Esophagus muscularis mucosa (tissue), 4 donors: ENCODE measurements at regions not wholly inside any gene's neighbourhood (a gene's known extent, or its start where the extent isn't known, plus 50 kb on each side); places are given as distances from the start of the nearest gene placed in this dataset.

Experiments used
- DNase-seq: peaks from one replicate; pipeline ENCODE4 v3.0.0-alpha.2; 2017; ENCODE audit errors: extremely low spot score
- H3K27ac ChIP-seq, 4 donors: fragments of 200-600 bp; sonication (generic); replicated peaks in 1 of 4; 1 replicate in 3 of 4; 2 replicates in 1 of 4; pipeline ENCODE4 v1.5.1; 2016 to 2019; ENCODE audit warnings: mild to moderate bottlenecking in 1 of 4
- H3K27me3 ChIP-seq, 4 donors: fragments of 200-600 bp; sonication (generic); one replicate each; pipeline versions ENCODE4 v1.5.1 to v1.6.0; 2016 to 2019
- H3K36me3 ChIP-seq, 4 donors: fragments of 200-600 bp; sonication (generic); one replicate each; pipeline ENCODE4 v1.5.1; 2016 to 2019
- H3K4me1 ChIP-seq, 4 donors: fragments of 200-600 bp; sonication (generic); one replicate each; pipeline ENCODE4 v1.5.1; 2016 to 2019
- H3K4me3 ChIP-seq, 4 donors: fragments of 200-600 bp; sonication (generic); 1 replicate in 2 of 4; 2 replicates in 2 of 4; pipeline ENCODE4 v1.5.1; 2016 to 2019; ENCODE audit warnings: mild to moderate bottlenecking in 4 of 4, moderate library complexity in 1 of 4
- H3K9me3 ChIP-seq, 4 donors: fragments of 200-600 bp; sonication (generic); 1 replicate in 3 of 4; 2 replicates in 1 of 4; pipeline ENCODE4 v1.5.1; 2016 to 2019
- CTCF ChIP-seq, 3 experiments: fragments of 200-600 bp in 2 of 3; fragments of 450-650 bp in 1 of 3; sonication (generic) in 2 of 3; IDR thresholded peaks; one replicate each; pipeline ENCODE4 v1.5.1; 2017 to 2019; ENCODE audit warnings: antibody characterized with exemption in 3 of 3, mild to moderate bottlenecking in 2 of 3, moderate library complexity in 1 of 3
- EP300 ChIP-seq: sonication (generic); formaldehyde crosslinking; IDR thresholded peaks from one replicate; pipeline ENCODE4 v1.6.1; 2017; ENCODE audit warnings: antibody characterized with exemption
- POLR2A ChIP-seq: fragments of 450-650 bp; IDR thresholded peaks from one replicate; pipeline ENCODE4 v1.6.1; 2017; ENCODE audit warnings: antibody characterized with exemption, moderate library complexity, mild to moderate bottlenecking, low read depth
- POLR2AphosphoS5 ChIP-seq, 2 donors: sonication (generic); formaldehyde crosslinking; IDR thresholded peaks; one replicate each; pipeline ENCODE4 v1.6.1; 2017; ENCODE audit warnings: antibody characterized with exemption in 2 of 2
- WGBS: methylation state at CpG from one replicate; pipeline ENCODE4 v1.1.5; 2018; 5-methylcytosine and 5-hydroxymethylcytosine counted together
- intact Hi-C: fragments of 100-400 bp; cut with DNase I; formaldehyde crosslinking; loops from one replicate; pipeline ENCODE4 v1.15.1; 2023

- H3K9me3 ChIP-seq: no peaks in the 10 kb centered on the region
- no peak overlapping the region for H3K4me3 ChIP-seq
- H3K4me1 ChIP-seq: no peaks in the 10 kb centered on the region
- WGBS: 82% methylated on average over 5 of the region's 5 CpGs
- TF ChIP-seq POLR2AphosphoS5 (IDR thresholded peaks at IDR 0.05) (no peak), EP300 (no peak)
- no peak for DNase-seq
- intact Hi-C loops: no loop called here
- no peaks in the 10 kb centered on the region for H3K27me3 ChIP-seq
- no peaks in the 10 kb centered on the region for H3K36me3 ChIP-seq
- H3K27ac ChIP-seq: no peak overlapping the region
Measured at GRCh38 chr9:78598120-78598519, 301.2 kb downstream of the PSAT1 start.

GRCh38 chr9:78599926-78600325, 303.0 kb downstream of the PSAT1 start:
- TF ChIP-seq POLR2A (no peak), POLR2AphosphoS5 (IDR thresholded peaks at IDR 0.05) (no peak), EP300 (no peak), CTCF (IDR thresholded peaks at IDR 0.05) (no peak)
- Histone ChIP-seq H3K27me3 (no peaks in the 10 kb centered on the region), H3K4me1 (peaks cover 0 to under 1% (median 0%) of the 10 kb centered on the region in 4 donors), H3K27ac (no peak overlapping the region), H3K36me3 (no peaks in the 10 kb centered on the region), H3K4me3 (no peak overlapping the region), H3K9me3 (no peaks in the 10 kb centered on the region)
- no peak for DNase-seq
- WGBS: 84% methylated on average over 4 of the region's 4 CpGs
- intact Hi-C loops: no loop called here

- no peak overlapping the region for H3K4me3 ChIP-seq
- intact Hi-C loops: no loop called here
- no peaks in the 10 kb centered on the region for H3K27me3 ChIP-seq
- H3K9me3 ChIP-seq: no peaks in the 10 kb centered on the region
- TF ChIP-seq EP300 (no peak), POLR2A (no peak), POLR2AphosphoS5 (IDR thresholded peaks at IDR 0.05) (no peak), CTCF (IDR thresholded peaks at IDR 0.05) (peak in 2 of 3 experiments; percentile 44 to 71)
- WGBS: 31% methylated on average over 7 of the region's 7 CpGs
- no peak for DNase-seq
- peaks cover 0 to 11% (median 8%) of the 10 kb centered on the region in 4 donors for H3K4me1 ChIP-seq
- H3K27ac ChIP-seq: no peak overlapping the region
- H3K36me3 ChIP-seq: no peaks in the 10 kb centered on the region
Measured at GRCh38 chr9:78601957-78602565, 305.1 kb downstream of the PSAT1 start.

GRCh38 chr9:78605041-78606000, 308.4 kb downstream of the PSAT1 start:
- peak; percentile 57 for DNase-seq
- Histone ChIP-seq H3K9me3 (no peaks in the 10 kb centered on the region), H3K27me3 (peaks cover 0 to 9% (median 0%) of the 10 kb centered on the region in 4 donors), H3K36me3 (no peaks in the 10 kb centered on the region), H3K27ac (no peak overlapping the region), H3K4me3 (no peak overlapping the region), H3K4me1 (peaks cover 0 to 11% (median 8%) of the 10 kb centered on the region in 4 donors)
- 47% methylated on average over 15 of the region's 16 CpGs for WGBS
- TF ChIP-seq POLR2A (no peak), CTCF (IDR thresholded peaks at IDR 0.05) (no peak), POLR2AphosphoS5 (IDR thresholded peaks at IDR 0.05) (no peak), EP300 (no peak)
- intact Hi-C loops: no loop called here

GRCh38 chr9:78606001-78606379, 309.1 kb downstream of the PSAT1 start:
- intact Hi-C loops: no loop called here
- WGBS: 46% methylated on average over 5 of the region's 5 CpGs

More at GRCh38 chr9:78606001-78606379, 309.1 kb downstream of the PSAT1 start:
- no peak for DNase-seq
- no peak overlapping the region for H3K27ac ChIP-seq
- no peaks in the 10 kb centered on the region for H3K36me3 ChIP-seq
- peaks cover 0 to 11% (median 8%) of the 10 kb centered on the region in 4 donors for H3K4me1 ChIP-seq
- no peaks in the 10 kb centered on the region for H3K9me3 ChIP-seq
- H3K27me3 ChIP-seq: peaks cover 0 to 9% (median 0%) of the 10 kb centered on the region in 4 donors
- TF ChIP-seq CTCF (IDR thresholded peaks at IDR 0.05): no peak
- no peak for TF ChIP-seq POLR2AphosphoS5 (IDR thresholded peaks at IDR 0.05)
- no peak for TF ChIP-seq POLR2A
- TF ChIP-seq EP300: no peak
- no peak overlapping the region for H3K4me3 ChIP-seq
